ENCODE measurements at regions not wholly inside any gene's neighbourhood (a gene's known extent, or its start where the extent isn't known, plus 50 kb on each side); places are given as distances from the start of the nearest gene placed in this dataset.

- H4K20me1 ChIP-seq (ENCODE audit: insufficient read depth, low read depth, low read length) = no peaks in the 10 kb centered on the region
- no peaks in the 10 kb centered on the region for H3K9me2 ChIP-seq (replicated peaks; ENCODE audit: insufficient read depth, low read length)
- H3K9me3 ChIP-seq (ENCODE audit: low read length) = no peaks in the 10 kb centered on the region
- H3K4me2 ChIP-seq (ENCODE audit: low read depth, low read length, poor library complexity, severe bottlenecking) = no peak overlapping the region
- no peaks in the 10 kb centered on the region for H3K27me3 ChIP-seq (ENCODE audit: low read length)
- no peak overlapping the region for H2AFZ ChIP-seq (ENCODE audit: low read length)
- no peaks in the 10 kb centered on the region for H3K79me2 ChIP-seq (ENCODE audit: low read length)
- no peaks in the 10 kb centered on the region for H3K36me3 ChIP-seq (ENCODE audit: insufficient read depth, low read length)
- no peaks in the 10 kb centered on the region for H3K4me1 ChIP-seq (ENCODE audit: low read length)
- H3K9ac ChIP-seq (ENCODE audit: low read length) = no peak overlapping the region
- H3K4me3 ChIP-seq (ENCODE audit: low read length) = no peak overlapping the region
- no peak for DNase-seq
- H3K27ac ChIP-seq (ENCODE audit: low read length) = no peak overlapping the region
Measured at GRCh38 chr6:145017051-145017450, 718.3 kb downstream of the EPM2A start.

GRCh38 chr6:145017516-145017915, 717.8 kb downstream of the EPM2A start:
- H3K9ac ChIP-seq (ENCODE audit: low read length) = no peak overlapping the region
- H3K4me2 ChIP-seq (ENCODE audit: low read depth, low read length, poor library complexity, severe bottlenecking) = no peak overlapping the region
- H3K79me2 ChIP-seq (ENCODE audit: low read length) = no peaks in the 10 kb centered on the region
- no peaks in the 10 kb centered on the region for H3K4me1 ChIP-seq (ENCODE audit: low read length)
- no peaks in the 10 kb centered on the region for H3K36me3 ChIP-seq (ENCODE audit: insufficient read depth, low read length)
- H4K20me1 ChIP-seq (ENCODE audit: insufficient read depth, low read depth, low read length) = no peaks in the 10 kb centered on the region
- no peaks in the 10 kb centered on the region for H3K9me2 ChIP-seq (replicated peaks; ENCODE audit: insufficient read depth, low read length)
- H3K27me3 ChIP-seq (ENCODE audit: low read length) = no peaks in the 10 kb centered on the region
- no peak for DNase-seq
- H3K9me3 ChIP-seq (ENCODE audit: low read length) = no peaks in the 10 kb centered on the region
- H3K4me3 ChIP-seq (ENCODE audit: low read length) = no peak overlapping the region
- H3K27ac ChIP-seq (ENCODE audit: low read length) = no peak overlapping the region
- no peak overlapping the region for H2AFZ ChIP-seq (ENCODE audit: low read length)

GRCh38 chr6:145018027-145018426, 717.3 kb downstream of the EPM2A start:
- no peaks in the 10 kb centered on the region for H3K4me1 ChIP-seq (ENCODE audit: low read length)
- H3K79me2 ChIP-seq (ENCODE audit: low read length) = no peaks in the 10 kb centered on the region
- H3K9me2 ChIP-seq (replicated peaks; ENCODE audit: insufficient read depth, low read length) = no peaks in the 10 kb centered on the region
- no peak for DNase-seq
- no peak overlapping the region for H3K4me3 ChIP-seq (ENCODE audit: low read length)
- no peak overlapping the region for H3K4me2 ChIP-seq (ENCODE audit: low read depth, low read length, poor library complexity, severe bottlenecking)
- no peaks in the 10 kb centered on the region for H3K36me3 ChIP-seq (ENCODE audit: insufficient read depth, low read length)
- no peaks in the 10 kb centered on the region for H3K27me3 ChIP-seq (ENCODE audit: low read length)
- H3K9me3 ChIP-seq (ENCODE audit: low read length) = no peaks in the 10 kb centered on the region
- H3K27ac ChIP-seq (ENCODE audit: low read length) = no peak overlapping the region
- H2AFZ ChIP-seq (ENCODE audit: low read length) = no peak overlapping the region
- H4K20me1 ChIP-seq (ENCODE audit: insufficient read depth, low read depth, low read length) = no peaks in the 10 kb centered on the region
- H3K9ac ChIP-seq (ENCODE audit: low read length) = no peak overlapping the region

GRCh38 chr6:145020114-145020513, 715.2 kb downstream of the EPM2A start:
- Histone ChIP-seq H3K27me3 (ENCODE audit: low read length) (no peaks in the 10 kb centered on the region), H3K4me3 (ENCODE audit: low read length) (no peak overlapping the region), H2AFZ (ENCODE audit: low read length) (no peak overlapping the region), H3K79me2 (ENCODE audit: low read length) (no peaks in the 10 kb centered on the region), H4K20me1 (ENCODE audit: insufficient read depth, low read depth, low read length) (no peaks in the 10 kb centered on the region), H3K9ac (ENCODE audit: low read length) (no peak overlapping the region), H3K4me1 (ENCODE audit: low read length) (no peaks in the 10 kb centered on the region), H3K9me3 (ENCODE audit: low read length) (no peaks in the 10 kb centered on the region), H3K27ac (ENCODE audit: low read length) (no peak overlapping the region), H3K4me2 (ENCODE audit: low read depth, low read length, poor library complexity, severe bottlenecking) (no peak overlapping the region), H3K36me3 (ENCODE audit: insufficient read depth, low read length) (no peaks in the 10 kb centered on the region), H3K9me2 (replicated peaks; ENCODE audit: insufficient read depth, low read length) (no peaks in the 10 kb centered on the region)
- DNase-seq = no peak

GRCh38 chr6:145020543-145020942, 714.8 kb downstream of the EPM2A start:
- H2AFZ ChIP-seq (ENCODE audit: low read length) = no peak overlapping the region
- DNase-seq = no peak
- no peaks in the 10 kb centered on the region for H4K20me1 ChIP-seq (ENCODE audit: insufficient read depth, low read depth, low read length)
- no peak overlapping the region for H3K9ac ChIP-seq (ENCODE audit: low read length)
- H3K27ac ChIP-seq (ENCODE audit: low read length) = no peak overlapping the region
- H3K4me2 ChIP-seq (ENCODE audit: low read depth, low read length, poor library complexity, severe bottlenecking) = no peak overlapping the region
- no peaks in the 10 kb centered on the region for H3K4me1 ChIP-seq (ENCODE audit: low read length)
- no peak overlapping the region for H3K4me3 ChIP-seq (ENCODE audit: low read length)
- no peaks in the 10 kb centered on the region for H3K27me3 ChIP-seq (ENCODE audit: low read length)
- H3K9me2 ChIP-seq (replicated peaks; ENCODE audit: insufficient read depth, low read length) = no peaks in the 10 kb centered on the region
- H3K36me3 ChIP-seq (ENCODE audit: insufficient read depth, low read length) = no peaks in the 10 kb centered on the region
- no peaks in the 10 kb centered on the region for H3K79me2 ChIP-seq (ENCODE audit: low read length)
- H3K9me3 ChIP-seq (ENCODE audit: low read length) = no peaks in the 10 kb centered on the region

- Histone ChIP-seq H3K79me2 (ENCODE audit: low read length) (no peaks in the 10 kb centered on the region), H3K27ac (ENCODE audit: low read length) (no peak overlapping the region), H3K9ac (ENCODE audit: low read length) (no peak overlapping the region), H3K4me3 (ENCODE audit: low read length) (no peak overlapping the region), H3K9me3 (ENCODE audit: low read length) (no peaks in the 10 kb centered on the region), H3K4me1 (ENCODE audit: low read length) (no peaks in the 10 kb centered on the region), H3K9me2 (replicated peaks; ENCODE audit: insufficient read depth, low read length) (no peaks in the 10 kb centered on the region), H3K27me3 (ENCODE audit: low read length) (no peaks in the 10 kb centered on the region), H3K4me2 (ENCODE audit: low read depth, low read length, poor library complexity, severe bottlenecking) (no peak overlapping the region), H4K20me1 (ENCODE audit: insufficient read depth, low read depth, low read length) (no peaks in the 10 kb centered on the region), H2AFZ (ENCODE audit: low read length) (no peak overlapping the region), H3K36me3 (ENCODE audit: insufficient read depth, low read length) (no peaks in the 10 kb centered on the region)
- DNase-seq = no peak
Measured at GRCh38 chr6:145022199-145022796, 713.0 kb downstream of the EPM2A start.

GRCh38 chr6:145023116-145023726, 712.1 kb downstream of the EPM2A start:
- Histone ChIP-seq H3K36me3 (ENCODE audit: insufficient read depth, low read length) (no peaks in the 10 kb centered on the region), H3K4me2 (ENCODE audit: low read depth, low read length, poor library complexity, severe bottlenecking) (no peak overlapping the region), H3K9me2 (replicated peaks; ENCODE audit: insufficient read depth, low read length) (no peaks in the 10 kb centered on the region), H3K9ac (ENCODE audit: low read length) (no peak overlapping the region), H3K4me3 (ENCODE audit: low read length) (no peak overlapping the region), H3K9me3 (ENCODE audit: low read length) (no peaks in the 10 kb centered on the region), H3K27ac (ENCODE audit: low read length) (no peak overlapping the region), H3K79me2 (ENCODE audit: low read length) (no peaks in the 10 kb centered on the region), H3K4me1 (ENCODE audit: low read length) (no peaks in the 10 kb centered on the region), H4K20me1 (ENCODE audit: insufficient read depth, low read depth, low read length) (no peaks in the 10 kb centered on the region), H2AFZ (ENCODE audit: low read length) (no peak overlapping the region), H3K27me3 (ENCODE audit: low read length) (no peaks in the 10 kb centered on the region)
- DNase-seq = no peak

- H3K9me2 ChIP-seq (replicated peaks; ENCODE audit: insufficient read depth, low read length) = no peaks in the 10 kb centered on the region
- H3K4me2 ChIP-seq (ENCODE audit: low read depth, low read length, poor library complexity, severe bottlenecking) = no peak overlapping the region
Measured at GRCh38 chr6:145025488-145025887, 709.8 kb downstream of the EPM2A start.

More at GRCh38 chr6:145025488-145025887, 709.8 kb downstream of the EPM2A start:
- Histone ChIP-seq H3K9ac (ENCODE audit: low read length) (no peak overlapping the region), H3K27ac (ENCODE audit: low read length) (no peak overlapping the region), H3K79me2 (ENCODE audit: low read length) (no peaks in the 10 kb centered on the region), H3K27me3 (ENCODE audit: low read length) (no peaks in the 10 kb centered on the region), H4K20me1 (ENCODE audit: insufficient read depth, low read depth, low read length) (no peaks in the 10 kb centered on the region), H2AFZ (ENCODE audit: low read length) (no peak overlapping the region), H3K4me3 (ENCODE audit: low read length) (no peak overlapping the region), H3K4me1 (ENCODE audit: low read length) (no peaks in the 10 kb centered on the region), H3K9me3 (ENCODE audit: low read length) (no peaks in the 10 kb centered on the region), H3K36me3 (ENCODE audit: insufficient read depth, low read length) (no peaks in the 10 kb centered on the region)
- no peak for DNase-seq
